ENCODE measurements at regions not wholly inside any gene's neighbourhood (a gene's known extent, or its start where the extent isn't known, plus 50 kb on each side); places are given as distances from the start of the nearest gene placed in this dataset.

DNA sequence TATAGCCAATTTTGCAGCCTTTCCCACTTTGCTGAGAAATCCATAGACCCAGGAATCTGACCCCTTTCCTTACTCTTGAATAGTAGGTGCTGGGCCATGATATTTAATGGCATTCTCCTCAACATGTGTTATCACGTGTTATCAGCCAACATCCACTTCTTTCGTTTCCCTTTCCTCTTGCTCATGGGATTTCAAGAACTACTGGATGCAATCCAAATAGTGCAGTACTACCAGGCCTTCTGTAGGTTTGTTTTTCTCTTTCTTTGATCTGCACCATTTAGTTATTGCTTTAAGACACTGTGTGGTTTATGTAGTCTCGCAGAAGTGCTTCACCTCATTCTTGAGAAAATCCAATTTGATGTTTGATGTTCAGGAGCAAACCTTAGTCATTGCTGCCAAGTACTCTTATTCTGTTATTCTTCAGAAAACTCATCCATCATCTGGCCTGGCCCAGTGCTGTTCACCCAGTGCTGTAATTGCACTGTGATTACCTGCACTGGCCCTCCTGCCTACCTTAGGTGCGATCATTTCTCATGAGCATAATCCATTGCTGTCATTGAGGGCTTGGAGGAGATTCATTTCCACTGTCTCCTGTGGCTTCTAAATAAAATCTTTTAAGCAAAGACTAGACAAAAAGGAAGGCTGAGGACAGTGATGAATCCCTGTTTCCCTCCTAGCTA, 315.3 kb downstream of the BMPER start:
- H3K27me3 Mint-ChIP-seq (ENCODE audit: unreplicated experiment) = peaks cover 37% of the 10 kb centered on the region
- DNase-seq (ENCODE audit: extremely low spot score, unreplicated experiment) = no peak
- no peaks in the 10 kb centered on the region for H3K4me1 Mint-ChIP-seq (ENCODE audit: unreplicated experiment)
- no peaks in the 10 kb centered on the region for H3K9me3 Mint-ChIP-seq (ENCODE audit: unreplicated experiment)
- H3K36me3 Mint-ChIP-seq (ENCODE audit: unreplicated experiment) = no peaks in the 10 kb centered on the region
- no peak overlapping the region for H3K27ac Mint-ChIP-seq (ENCODE audit: unreplicated experiment)
- TF ChIP-seq, protein P1, sequence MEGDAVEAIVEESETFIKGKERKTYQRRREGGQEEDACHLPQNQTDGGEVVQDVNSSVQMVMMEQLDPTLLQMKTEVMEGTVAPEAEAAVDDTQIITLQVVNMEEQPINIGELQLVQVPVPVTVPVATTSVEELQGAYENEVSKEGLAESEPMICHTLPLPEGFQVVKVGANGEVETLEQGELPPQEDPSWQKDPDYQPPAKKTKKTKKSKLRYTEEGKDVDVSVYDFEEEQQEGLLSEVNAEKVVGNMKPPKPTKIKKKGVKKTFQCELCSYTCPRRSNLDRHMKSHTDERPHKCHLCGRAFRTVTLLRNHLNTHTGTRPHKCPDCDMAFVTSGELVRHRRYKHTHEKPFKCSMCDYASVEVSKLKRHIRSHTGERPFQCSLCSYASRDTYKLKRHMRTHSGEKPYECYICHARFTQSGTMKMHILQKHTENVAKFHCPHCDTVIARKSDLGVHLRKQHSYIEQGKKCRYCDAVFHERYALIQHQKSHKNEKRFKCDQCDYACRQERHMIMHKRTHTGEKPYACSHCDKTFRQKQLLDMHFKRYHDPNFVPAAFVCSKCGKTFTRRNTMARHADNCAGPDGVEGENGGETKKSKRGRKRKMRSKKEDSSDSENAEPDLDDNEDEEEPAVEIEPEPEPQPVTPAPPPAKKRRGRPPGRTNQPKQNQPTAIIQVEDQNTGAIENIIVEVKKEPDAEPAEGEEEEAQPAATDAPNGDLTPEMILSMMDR (IDR thresholded peaks at IDR 0.05) = no peak
- H3K4me3 Mint-ChIP-seq (ENCODE audit: unreplicated experiment) = no peak overlapping the region

DNA sequence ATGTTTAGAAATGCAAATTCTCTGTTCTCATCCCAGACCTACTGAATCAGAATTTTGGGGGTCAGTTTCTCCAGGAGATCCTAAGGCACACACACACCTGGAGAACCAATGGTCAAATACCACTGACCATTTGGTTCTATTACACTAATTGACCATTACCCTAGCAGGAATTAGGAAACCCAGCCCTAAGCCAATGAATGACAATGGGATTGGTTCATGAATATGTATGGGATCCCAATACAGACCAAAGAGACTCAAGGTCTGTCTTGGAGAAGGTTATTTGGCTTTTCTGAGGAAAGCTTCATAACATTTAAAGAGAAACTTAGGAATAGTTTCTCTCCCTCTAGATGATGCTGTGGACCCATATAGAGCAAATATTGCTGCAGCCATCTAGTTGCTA, 317.0 kb downstream of the BMPER start:
- TF ChIP-seq, protein P1 (IDR thresholded peaks at IDR 0.05) = no peak
- Mint-ChIP-seq H3K4me1 (ENCODE audit: unreplicated experiment) (no peaks in the 10 kb centered on the region), H3K27me3 (ENCODE audit: unreplicated experiment) (peaks cover 49% of the 10 kb centered on the region), H3K27ac (ENCODE audit: unreplicated experiment) (no peak overlapping the region), H3K9me3 (ENCODE audit: unreplicated experiment) (no peaks in the 10 kb centered on the region), H3K36me3 (ENCODE audit: unreplicated experiment) (no peaks in the 10 kb centered on the region), H3K4me3 (ENCODE audit: unreplicated experiment) (no peak overlapping the region)
- DNase-seq (ENCODE audit: extremely low spot score, unreplicated experiment) = no peak

DNA sequence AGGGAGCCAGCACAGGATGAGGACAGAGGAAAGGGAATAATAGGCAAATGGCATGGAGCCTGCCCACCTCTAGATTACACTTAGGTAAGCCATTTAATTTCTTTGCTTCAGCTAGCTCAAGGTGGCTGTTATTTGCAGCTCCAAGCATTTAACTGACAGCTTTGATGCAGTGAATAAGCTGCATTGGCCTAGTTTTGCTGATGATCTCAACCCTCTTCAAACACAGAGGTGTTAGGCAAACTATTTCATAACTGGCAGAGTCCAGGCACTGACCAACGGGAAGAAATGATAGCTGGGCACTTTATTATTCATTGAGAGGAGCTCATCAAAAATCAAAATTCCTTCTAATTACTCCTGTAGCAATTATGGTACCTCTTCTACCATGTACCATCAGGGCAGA, 317.4 kb downstream of the BMPER start:
- Mint-ChIP-seq H3K27ac (ENCODE audit: unreplicated experiment) (no peak overlapping the region), H3K4me3 (ENCODE audit: unreplicated experiment) (no peak overlapping the region), H3K36me3 (ENCODE audit: unreplicated experiment) (no peaks in the 10 kb centered on the region), H3K27me3 (ENCODE audit: unreplicated experiment) (peaks cover 52% of the 10 kb centered on the region), H3K4me1 (ENCODE audit: unreplicated experiment) (no peaks in the 10 kb centered on the region), H3K9me3 (ENCODE audit: unreplicated experiment) (no peaks in the 10 kb centered on the region)
- DNase-seq (ENCODE audit: extremely low spot score, unreplicated experiment) = no peak
- TF ChIP-seq, protein P1 (IDR thresholded peaks at IDR 0.05) = no peak

DNA sequence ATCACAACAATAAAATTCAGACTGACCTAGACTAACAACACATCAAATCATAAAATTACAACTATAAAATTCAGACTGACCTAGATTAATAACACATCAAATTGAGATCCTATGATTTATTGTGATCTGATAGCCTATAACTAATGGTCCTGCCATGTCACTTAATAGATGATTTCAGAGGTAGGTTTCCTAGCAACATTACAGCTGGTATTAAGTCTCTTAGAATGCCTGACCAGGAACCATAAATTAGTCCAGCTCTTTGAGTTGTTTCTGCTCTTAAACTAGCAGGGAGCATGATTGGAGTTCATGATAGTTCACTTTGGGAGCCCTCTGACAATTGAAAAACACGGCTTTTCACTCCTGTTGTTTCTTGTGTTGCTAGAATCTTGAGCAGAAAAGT, 318.9 kb downstream of the BMPER start:
- H3K9me3 Mint-ChIP-seq (ENCODE audit: unreplicated experiment) = no peaks in the 10 kb centered on the region
- TF ChIP-seq, protein P1 (IDR thresholded peaks at IDR 0.05) = no peak
- H3K4me3 Mint-ChIP-seq (ENCODE audit: unreplicated experiment) = no peak overlapping the region
- no peak for DNase-seq (ENCODE audit: extremely low spot score, unreplicated experiment)
- peaks cover 52% of the 10 kb centered on the region for H3K27me3 Mint-ChIP-seq (ENCODE audit: unreplicated experiment)
- no peaks in the 10 kb centered on the region for H3K36me3 Mint-ChIP-seq (ENCODE audit: unreplicated experiment)
- H3K27ac Mint-ChIP-seq (ENCODE audit: unreplicated experiment) = no peak overlapping the region
- H3K4me1 Mint-ChIP-seq (ENCODE audit: unreplicated experiment) = no peaks in the 10 kb centered on the region

DNA sequence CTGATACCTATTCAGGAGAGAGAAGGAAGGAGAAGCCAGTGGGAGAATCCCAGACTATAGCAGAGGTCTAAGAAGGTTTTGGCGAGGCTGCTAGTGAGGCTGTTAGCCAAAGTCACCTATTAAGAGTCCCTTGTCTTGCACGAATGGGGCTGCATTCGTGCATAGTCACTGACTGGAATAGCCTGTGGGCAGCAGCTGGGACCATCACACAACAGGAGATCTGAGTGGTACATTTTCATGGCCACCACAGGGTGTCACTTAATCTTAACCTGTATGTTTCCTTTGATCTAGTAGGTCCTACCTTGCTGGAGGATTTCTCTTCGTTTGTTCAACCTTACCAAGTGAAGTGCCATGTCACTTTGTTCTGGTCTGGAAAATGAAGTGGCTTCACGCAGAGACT, 319.9 kb downstream of the BMPER start:
- H3K9me3 Mint-ChIP-seq (ENCODE audit: unreplicated experiment) = no peaks in the 10 kb centered on the region
- TF ChIP-seq, protein P1 (IDR thresholded peaks at IDR 0.05) = no peak
- H3K27ac Mint-ChIP-seq (ENCODE audit: unreplicated experiment) = no peak overlapping the region
- DNase-seq (ENCODE audit: extremely low spot score, unreplicated experiment) = no peak
- peaks cover 50% of the 10 kb centered on the region for H3K27me3 Mint-ChIP-seq (ENCODE audit: unreplicated experiment)
- no peak overlapping the region for H3K4me3 Mint-ChIP-seq (ENCODE audit: unreplicated experiment)
- no peaks in the 10 kb centered on the region for H3K4me1 Mint-ChIP-seq (ENCODE audit: unreplicated experiment)
- no peaks in the 10 kb centered on the region for H3K36me3 Mint-ChIP-seq (ENCODE audit: unreplicated experiment)
